Activated CD4-positive, CD25-positive, alpha-beta regulatory T cell treated with anti-CD3 and anti-CD28 coated beads, Interleukin-2, amount 50 U/mL, for 24 hours (primary cell): ENCODE measurements at regions not wholly inside any gene's neighbourhood (a gene's known extent, or its start where the extent isn't known, plus 50 kb on each side); places are given as distances from the start of the nearest gene placed in this dataset.
"Not testable (repeated sequence)": the region's sequence is repeated elsewhere in the genome, so short reads cannot be mapped to it uniquely, and the experiment has no call there.

Experiments
- ATAC-seq, 2 donors: fragments of 150-1000 bp; cut with Tn5 transposase; one replicate each; pipeline ENCODE4 v1.10.0; 2021; ENCODE audit warnings: mild to moderate bottlenecking in 1 of 2, moderate library complexity in 1 of 2

DNA sequence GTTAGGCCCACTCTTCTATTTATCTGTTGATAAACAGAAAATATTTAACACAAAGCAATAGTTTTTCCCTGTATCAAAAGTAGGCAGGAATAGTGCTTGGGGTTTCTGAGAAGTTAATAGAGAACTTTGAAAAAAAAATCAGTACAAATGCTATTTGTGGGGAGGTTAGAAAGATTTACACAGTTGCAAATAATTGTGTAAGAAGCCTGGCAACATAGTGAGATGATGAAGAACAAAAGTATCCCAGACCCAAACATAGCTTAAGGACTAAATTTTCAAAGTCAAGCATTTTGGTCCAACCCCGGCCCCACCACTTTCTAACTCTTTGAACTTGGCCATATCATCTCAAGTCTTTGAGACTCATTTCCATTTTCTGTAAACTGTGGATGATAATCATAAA is 687.5 kb upstream of the TMEM132C start:
- ATAC-seq: no peak

DNA sequence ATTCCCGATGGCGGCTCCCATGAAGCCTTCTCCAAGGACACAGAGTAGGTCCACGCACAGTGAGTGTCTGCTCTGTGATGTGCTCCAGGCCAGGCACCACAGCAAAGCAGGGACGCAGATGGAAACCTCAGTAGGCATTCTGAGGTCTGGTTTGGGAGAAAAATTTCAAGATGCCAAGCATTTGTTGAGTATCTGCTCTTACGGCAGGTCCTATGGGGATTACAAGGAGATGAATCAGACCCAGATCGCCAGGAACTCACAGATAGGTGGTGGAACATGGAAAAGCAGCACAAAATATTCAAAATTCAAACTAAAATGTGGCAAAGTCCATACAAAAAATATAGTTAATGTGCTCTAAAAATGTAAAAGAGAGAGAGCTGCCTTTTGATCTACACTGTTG is 684.9 kb upstream of the TMEM132C start:
- ATAC-seq: no peak

DNA sequence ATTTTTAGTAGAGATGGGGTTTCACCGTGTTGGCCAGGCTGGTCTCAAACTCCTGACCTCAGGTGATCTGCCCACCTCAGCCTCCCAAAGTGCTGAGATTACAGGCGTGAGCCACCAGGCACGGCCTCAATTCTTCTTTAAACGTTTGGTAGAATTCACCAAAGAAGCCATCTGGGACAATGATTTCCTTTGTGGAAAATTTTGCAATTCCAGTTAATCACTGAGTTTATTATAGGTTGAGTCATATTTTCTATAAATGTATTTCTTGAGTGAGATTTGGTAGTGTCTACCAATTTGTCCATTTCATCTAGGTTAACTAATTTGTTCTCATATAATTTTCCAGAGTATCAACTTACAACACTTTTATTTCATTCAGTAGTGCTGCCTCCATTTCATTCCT is 683.9 kb upstream of the TMEM132C start:
- ATAC-seq: no peak

DNA sequence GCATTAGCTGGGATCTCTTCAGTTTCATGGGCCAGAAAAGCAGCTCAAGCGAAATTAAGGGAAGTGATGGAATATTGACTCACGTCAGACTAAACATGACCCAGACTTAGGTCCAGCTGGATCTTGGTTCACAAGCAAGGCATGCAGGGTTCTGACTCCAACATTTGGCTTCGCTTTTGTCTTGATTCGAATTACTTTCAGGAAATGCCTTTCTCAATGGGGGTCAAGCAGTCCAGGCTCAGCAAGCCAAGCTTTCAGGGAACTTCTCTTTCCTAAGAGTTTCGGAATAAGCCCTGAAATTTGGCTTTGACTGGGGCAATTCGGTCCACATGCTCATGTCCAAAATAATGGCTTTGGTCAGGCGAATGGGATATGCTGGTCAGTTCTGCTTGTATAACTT is 678.7 kb upstream of the TMEM132C start:
- no peak for ATAC-seq

DNA sequence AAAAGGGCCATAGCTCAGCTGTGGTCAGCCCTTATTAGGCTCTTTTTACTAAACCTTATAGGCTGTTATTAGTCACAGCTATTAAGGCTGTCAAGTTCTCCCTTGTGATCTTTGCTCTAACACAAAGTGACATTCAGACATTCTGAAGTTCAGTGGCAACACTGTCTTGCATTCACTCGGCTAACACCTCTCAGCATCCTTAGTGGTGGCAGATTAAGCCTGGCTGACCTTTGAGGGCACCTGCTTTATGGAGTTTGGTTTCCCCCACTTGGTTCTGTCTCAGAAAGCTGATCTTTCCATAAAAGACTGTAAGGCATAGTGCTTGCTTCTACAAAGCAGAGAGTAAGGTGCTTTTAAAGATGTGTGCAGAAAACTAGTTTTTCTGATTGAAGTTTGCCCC is 677.4 kb upstream of the TMEM132C start:
- ATAC-seq: no peak

DNA sequence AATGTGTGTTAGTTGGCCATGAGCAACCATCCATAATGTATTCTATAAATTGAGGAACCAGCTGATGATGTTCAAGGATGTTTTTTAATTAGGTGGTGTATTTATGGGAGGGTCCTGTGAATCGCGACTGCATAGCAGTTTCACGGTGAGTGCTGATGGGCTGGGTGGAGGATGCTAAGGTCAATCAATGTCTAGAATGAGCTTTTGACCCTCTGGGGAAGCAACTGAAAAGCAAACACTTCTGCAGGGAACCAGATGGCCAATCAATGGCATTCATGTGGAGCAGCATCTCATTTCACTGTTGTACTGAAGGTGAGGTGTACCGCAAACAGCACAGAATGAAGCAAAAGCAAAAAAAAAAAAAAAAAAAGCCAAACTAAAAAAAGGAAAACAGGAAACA is 676.1 kb upstream of the TMEM132C start:
- no peak for ATAC-seq

DNA sequence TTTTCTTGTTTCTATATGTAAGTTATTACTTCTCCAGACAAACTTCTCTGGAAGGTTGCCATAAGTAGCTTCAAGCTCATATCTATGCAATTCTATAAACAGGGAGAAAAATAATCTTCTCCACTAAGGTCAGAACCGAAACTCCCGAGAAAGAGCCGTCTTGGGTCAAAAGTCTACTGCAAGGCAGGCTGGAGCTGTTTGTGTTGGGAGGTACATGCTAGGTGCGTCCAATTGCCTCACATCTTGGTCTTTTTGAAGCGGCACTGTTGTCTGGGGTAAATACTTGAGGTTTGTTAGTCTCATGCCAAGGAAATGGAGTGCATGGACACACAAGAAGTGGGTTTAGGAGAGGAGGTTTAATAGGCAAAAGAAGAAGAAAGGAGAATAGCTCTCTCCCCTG is 674.7 kb upstream of the TMEM132C start:
- ATAC-seq: no peak

DNA sequence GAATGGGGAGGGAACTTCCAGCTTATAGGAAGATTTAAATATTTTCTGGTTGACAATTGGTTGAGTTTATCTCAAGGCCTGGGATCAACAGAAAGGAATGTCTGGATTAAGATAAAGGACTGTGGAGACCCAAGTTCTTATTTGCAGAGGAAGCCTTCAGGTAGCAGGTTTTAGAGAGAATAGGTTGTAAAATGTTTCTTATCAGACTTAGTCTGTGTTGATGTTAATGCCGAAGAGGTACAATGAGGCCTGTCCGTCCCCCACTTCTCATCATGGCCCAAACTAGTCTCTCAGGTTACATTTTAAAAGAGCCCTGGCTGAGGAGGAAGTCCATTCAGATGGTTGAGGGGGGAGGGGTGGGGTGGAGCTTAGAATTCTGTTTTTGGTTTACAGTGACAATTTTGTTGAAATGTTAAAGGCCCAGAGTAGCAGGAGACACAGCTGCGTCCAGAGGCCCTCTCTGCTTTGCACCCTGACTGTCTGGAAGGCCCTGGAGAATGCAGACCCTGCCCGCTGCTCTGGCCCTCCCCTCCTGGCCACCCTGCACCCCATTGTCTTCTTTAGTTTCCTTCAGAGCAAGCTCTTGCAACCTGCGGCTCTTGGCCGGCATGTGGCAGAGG is 672.5 kb upstream of the TMEM132C start:
- no peak for ATAC-seq

DNA sequence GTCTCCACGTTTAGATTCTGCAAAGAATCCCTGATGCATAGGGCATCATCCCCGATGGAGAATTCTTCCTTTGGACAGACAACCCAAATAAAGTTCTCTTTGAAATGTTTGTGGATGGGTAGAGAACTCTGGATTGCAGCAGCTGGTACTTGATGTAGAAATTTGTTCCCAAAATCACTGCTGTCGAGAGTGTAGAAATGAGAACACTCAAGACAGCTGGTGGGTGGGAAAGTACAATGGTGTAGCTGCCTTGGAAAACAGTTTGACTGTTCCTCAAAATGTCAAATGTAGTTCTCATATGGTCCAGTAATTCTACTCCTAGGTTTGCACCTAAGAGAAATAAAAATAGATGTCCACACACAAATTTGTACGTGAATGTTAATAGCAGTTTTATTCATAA is 671.5 kb upstream of the TMEM132C start:
- ATAC-seq: no peak

DNA sequence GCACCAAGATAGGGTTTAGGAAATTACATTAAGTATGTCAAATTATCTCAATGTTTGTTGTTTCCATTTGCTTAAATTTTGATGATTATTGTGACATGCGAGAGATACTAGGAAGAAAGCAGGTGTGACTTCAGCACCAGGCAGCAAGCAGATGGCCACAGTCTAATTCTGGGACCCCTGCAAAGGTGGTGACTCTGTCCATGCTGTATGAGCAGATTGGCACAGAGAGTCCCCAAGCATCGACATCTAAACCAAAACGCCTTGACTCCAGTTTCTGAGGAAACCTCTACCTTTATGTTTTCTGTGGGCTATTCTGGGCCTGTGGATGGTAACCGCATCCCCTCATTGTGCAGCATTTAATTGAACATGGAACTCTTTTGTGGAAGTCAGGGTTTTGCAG is 670.1 kb upstream of the TMEM132C start:
- ATAC-seq: no peak

DNA sequence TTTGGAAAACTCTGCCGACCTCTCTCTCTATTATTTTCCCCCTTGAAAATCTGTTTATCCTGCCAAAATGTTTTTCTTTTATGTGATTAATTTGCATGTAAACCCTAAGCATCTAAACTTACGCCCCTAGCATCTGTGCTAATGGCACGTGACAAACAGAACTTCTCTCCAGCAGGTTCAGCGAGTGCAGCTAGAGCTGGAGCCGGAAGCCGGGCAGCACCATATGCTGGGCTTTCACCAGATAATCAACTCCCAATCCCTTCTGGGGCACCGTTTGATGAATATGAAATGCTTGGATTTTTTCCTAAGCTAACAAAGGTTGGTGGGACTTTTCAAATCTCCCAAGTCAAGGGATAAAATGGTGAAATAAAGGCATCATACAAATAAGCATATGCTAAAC is 667.5 kb upstream of the TMEM132C start:
- ATAC-seq: no peak

DNA sequence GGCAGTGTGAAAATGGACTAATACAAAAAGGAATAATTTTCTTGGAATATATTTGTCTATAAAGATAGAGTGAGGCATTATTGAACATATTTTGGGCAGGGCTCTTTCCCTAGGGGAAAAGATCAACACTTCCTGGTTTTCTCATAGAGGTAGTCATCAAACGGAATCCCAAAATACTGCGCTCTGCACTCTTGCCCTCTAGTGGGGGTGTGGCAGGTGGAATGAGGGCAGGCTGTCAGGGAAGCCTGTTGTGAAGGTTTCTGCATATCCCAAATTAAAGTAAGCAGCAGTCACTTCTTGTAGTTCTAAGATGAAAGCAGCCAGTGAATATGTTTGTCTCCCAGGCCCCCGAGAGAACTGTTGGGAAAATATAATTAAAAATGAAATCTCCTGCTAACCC is 666.8 kb upstream of the TMEM132C start:
- ATAC-seq: no peak

DNA sequence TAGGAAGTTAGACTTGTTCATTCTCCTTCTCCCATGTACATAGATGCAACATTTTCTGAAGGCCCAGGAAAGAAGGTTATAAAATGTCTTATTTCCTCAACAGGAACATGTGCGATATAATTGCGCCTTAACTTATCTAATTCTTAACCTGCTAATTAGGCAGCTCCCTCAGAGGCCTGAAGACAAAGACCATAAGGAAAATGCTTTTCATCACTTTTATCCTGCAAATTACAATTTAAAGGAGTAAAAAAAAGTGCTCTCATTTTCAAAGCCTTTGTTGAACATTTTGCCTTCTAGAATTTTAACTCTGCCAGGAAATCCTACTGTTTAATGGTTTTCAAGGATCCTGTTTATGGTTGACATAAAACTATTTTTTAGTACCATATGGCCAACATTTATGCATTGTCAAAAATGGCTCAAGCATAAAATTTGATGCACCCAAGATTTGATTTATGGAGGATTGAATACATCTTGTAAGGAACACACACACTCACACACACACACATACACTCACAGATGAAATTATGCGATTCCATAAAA is 660.4 kb upstream of the TMEM132C start:
- no peak for ATAC-seq

DNA sequence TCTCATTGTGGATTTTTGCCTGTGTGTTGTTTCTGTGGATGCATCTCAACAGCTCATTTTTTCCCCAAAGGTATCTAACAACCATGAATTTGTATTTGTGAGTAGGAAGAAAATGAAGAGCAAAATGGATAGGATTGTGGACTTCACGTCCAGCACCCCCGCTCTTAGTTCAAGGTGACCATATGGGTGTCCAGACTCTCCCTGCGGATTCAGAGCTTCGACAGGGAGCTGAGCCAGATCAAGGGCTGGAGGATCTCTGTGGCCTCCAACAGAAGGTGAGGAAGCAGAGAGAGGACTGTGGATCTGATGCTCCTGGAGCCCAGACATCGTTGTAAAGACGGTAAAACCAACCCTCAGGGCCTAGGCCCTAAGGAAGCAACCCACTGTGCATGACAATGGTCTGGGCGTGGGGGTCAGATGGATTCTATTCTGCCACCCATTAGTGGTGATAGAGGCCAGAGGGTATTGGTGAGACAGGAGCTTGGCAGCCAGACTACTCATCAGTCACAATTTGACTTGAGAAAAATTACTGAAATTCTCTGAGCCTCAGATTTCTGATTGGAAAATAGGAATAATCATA is 659.7 kb upstream of the TMEM132C start:
- no peak for ATAC-seq

DNA sequence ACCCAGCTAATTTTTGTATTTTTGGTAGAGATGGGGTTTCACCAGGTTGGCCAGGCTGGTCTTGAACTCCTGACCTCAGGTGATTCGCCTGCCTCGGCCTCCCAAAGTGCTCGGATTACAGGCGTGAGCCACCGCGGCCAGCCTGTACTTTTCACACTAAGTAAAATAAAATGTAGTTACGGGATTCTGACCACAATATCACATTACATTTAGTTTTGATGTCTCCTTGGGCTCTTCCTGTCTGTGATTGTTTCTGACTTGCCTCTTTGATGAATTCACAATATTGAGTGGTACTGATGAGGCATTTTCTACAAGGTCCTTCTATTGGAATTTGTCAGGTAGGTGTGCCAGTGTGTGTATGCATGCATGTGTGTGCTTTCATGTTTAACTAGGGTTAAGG is 658.6 kb upstream of the TMEM132C start:
- not testable (repeated sequence) for ATAC-seq

DNA sequence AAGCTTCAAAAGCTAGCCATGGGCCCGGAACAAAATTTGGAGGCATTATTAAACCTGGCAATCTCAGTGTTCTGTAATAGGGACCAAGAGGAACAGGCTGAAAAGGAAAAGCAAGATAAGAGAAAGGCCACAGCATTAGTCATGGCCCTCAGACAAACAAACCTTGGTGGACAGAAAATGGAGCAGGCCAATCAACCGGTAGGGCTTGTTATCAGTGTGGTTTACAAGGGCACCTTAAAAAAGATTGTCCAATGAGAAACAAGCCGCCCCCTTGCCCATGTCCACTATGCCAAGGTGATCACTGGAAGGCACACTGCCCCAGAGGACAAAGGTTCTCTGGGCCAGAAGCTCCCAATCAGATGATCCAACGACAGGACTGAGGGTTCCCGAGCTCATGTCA is 653.9 kb upstream of the TMEM132C start:
- ATAC-seq: no peak

DNA sequence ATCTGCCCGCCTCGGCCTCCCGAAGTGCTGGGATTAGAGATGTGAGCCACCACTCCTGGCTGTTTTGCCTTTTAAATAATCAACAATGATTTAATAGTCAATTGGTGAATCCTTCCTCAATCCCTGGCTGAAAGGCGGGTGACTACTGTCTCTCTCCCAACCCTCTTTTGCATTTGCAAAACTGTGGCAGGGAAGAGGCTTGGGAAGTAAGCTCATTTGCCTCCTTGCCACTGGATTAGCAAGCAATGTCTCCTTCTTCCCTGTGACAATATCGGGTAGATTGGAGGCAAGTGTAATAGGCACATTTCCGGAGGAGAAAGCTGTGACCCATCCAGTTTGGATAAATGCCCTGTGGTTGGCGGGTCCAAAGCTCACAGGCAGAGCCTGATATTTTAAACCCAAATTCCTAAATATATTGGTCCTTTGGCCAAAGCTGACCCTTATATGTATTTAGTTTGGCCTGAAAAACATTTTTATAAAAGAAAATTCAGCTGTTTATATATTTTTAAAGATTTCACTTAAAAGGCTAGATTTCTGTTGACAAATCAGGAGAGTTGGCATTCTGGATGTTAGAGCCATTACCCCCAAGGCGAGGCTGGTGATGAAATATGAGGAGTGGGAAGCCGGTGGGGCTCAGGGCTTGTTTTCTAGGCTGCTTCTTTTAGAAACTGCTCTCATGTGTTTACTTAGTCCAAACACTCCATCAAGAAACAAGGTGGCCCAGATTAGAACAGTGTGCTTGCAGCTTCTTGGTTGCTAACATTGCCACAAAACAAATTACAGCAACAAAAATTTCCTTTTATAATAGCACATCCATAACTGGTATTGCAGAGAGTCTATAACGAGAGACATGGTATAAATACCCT is 646.9 kb upstream of the TMEM132C start:
- no peak for ATAC-seq

DNA sequence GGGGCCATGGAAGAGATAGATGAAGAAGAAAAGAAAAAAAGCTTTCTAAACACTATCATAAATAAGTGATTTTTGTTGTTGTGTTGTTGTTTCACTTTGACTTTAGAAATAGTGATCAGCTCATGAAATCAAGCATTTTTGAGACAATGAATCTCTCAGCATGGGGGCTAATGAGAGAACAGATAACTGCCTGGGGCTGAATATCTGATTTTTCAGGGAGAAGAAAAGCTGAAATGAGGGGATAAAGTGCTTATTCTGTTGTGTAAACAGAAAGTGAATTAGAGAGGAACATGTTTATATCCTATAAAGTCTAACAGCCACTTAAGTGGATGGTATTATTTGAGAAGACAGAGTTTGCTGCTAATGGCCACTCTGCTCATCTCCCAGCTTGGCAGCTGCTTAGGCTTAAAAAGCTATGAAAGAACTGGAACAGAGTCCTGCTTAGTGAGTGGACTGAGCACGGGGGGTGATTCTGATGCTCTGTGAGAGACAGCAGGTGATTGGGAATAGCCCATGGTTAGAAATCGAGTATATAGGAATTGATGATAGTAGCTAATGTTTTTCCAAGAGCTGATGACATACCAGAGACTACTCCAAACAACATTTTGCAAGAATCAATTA is 646.1 kb upstream of the TMEM132C start:
- ATAC-seq: no peak

DNA sequence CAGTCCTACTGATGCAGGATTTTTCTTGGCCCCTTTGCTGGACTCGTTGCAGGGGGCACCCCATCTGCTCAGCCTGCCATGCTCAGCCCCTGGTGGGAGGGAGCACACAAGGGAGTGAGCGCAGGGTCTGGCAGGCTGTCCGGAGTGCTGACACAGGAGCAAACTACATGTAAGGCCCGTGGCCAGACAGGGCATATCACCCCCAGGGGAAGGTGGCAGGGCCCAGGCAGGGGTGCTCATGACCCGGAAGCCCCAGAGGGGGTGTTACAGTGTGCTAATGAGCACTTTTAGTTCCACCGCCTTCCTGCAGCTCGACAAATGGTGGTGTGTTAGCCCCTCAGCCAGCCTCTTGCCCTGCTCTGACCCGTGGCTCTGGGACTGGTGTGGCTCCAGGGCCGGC is 645.6 kb upstream of the TMEM132C start:
- no peak for ATAC-seq

DNA sequence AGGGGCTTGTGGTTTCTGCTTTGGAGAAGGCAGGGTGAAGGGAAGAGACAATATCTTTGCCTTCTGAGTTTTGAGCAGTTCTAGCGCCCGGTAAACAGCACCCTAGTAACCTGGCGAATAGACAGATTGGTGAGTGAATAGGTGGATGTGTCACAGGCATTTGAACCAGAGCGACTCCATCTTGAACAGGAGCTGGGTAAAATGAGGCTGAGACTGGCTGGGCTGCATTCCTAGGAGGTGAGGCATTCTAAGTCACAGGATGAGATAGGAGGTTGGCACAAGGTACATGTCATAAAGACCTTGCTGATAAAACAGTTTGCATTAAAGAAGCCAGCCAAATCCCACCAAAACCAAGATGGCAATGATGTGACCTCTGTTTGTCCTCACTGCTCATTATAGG is 643.6 kb upstream of the TMEM132C start:
- ATAC-seq: no peak

DNA sequence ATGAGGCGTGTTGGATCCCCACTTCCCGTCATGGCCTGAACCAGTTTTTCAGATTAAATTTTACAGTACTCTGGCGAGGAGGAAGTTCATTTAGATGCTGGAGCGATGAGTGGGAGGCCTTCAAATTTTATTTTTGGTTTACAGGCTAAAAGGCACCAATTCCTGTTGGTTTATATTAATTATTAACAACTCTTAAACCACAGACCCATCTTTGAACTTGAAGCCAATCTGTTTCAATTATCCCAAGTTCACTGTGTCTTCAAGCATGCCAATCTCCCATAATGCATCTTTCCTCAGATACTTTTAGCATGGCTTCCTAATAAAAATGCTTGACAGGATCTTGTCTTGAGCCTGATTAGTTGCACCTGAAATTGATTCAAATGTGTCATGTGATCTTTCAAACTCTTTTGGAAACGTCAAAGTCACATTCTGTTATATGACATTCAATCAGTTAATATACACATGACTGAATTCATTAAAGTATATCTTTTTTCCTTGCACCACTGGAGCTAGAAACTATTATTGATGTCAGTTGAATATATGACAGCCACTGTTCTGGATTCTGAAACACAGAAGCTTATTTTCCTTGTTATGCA is 641.7 kb upstream of the TMEM132C start:
- no peak for ATAC-seq

DNA sequence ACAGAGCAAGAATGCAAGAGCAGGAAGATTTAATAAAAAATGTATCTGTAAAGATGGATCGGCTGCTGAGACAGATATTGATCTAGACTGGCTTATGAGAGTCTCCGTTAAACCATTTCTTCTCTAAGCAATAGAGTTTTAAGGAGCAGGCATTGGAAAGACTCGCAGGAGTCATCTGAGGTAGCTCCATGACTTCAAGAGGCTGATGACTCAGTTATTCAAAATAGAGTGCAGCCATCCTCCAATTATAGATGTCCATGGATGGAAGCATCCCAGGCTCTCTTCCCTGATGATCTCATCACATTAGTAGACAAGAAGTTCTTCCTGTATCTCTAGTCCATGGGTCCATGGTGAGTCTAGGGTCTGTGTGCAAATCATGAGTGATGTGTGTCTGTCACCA is 638.3 kb upstream of the TMEM132C start:
- no peak for ATAC-seq
